Suprapubic skin (tissue), 4 donors: ENCODE measurements at regions not wholly inside any gene's neighbourhood (a gene's known extent, or its start where the extent isn't known, plus 50 kb on each side); places are given as distances from the start of the nearest gene placed in this dataset.

Source experiments
- POLR2A ChIP-seq, 2 donors: fragments of 450-650 bp; IDR thresholded peaks; one replicate each; pipeline ENCODE4 v1.6.1; 2017; ENCODE audit warnings: antibody characterized with exemption in 2 of 2, mild to moderate bottlenecking in 2 of 2, moderate library complexity in 2 of 2
- POLR2AphosphoS5 ChIP-seq, 3 donors: sonication (generic); formaldehyde crosslinking; IDR thresholded peaks; one replicate each; pipeline ENCODE4 v1.6.1; 2017; ENCODE audit warnings: antibody characterized with exemption in 3 of 3
- TF ChIP-seq, protein P1 (sequence below), 2 donors: fragments of 200-600 bp in 1 of 2; fragments of 450-650 bp in 1 of 2; sonication (generic) in 1 of 2; IDR thresholded peaks; one replicate each; pipeline ENCODE4 v1.5.1; 2016 to 2019; ENCODE audit warnings: antibody characterized with exemption in 2 of 2, mild to moderate bottlenecking in 1 of 2, moderate library complexity in 1 of 2

DNA sequence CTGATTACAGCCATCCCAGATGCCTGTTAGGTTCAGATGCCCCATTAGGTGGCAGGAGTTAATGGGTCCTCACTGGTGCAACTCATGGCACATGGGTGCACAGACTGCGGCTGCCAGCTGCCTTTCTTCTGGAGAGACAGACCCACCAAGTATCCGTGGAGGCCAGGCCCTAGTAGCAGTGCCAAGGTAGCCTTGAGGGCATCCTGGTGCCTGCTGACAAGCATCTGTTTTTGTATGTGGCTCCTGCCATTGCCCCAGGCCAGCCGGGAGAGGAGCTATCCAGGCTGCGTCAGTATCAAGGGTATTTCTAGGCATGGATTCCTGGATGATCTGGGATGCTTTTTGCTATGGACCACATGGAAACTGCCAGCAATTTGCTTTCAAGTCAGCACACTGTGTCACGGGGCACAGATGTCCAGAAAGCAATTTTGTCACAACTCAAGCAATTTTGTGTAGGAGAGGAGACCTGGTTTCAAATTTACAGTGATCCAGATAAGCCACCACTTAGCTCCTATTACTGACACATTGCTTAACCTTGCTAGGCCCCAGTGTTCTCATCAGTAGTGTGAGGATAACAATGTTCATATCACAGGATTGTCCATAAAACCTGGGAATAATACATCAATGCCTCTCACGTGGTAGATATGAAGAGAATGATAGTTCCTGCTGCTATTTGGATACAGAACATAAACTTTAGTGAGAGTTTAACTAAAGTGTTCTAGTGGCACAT lies 815.1 kb upstream of the RAB6C start:
- TF ChIP-seq, protein P1, sequence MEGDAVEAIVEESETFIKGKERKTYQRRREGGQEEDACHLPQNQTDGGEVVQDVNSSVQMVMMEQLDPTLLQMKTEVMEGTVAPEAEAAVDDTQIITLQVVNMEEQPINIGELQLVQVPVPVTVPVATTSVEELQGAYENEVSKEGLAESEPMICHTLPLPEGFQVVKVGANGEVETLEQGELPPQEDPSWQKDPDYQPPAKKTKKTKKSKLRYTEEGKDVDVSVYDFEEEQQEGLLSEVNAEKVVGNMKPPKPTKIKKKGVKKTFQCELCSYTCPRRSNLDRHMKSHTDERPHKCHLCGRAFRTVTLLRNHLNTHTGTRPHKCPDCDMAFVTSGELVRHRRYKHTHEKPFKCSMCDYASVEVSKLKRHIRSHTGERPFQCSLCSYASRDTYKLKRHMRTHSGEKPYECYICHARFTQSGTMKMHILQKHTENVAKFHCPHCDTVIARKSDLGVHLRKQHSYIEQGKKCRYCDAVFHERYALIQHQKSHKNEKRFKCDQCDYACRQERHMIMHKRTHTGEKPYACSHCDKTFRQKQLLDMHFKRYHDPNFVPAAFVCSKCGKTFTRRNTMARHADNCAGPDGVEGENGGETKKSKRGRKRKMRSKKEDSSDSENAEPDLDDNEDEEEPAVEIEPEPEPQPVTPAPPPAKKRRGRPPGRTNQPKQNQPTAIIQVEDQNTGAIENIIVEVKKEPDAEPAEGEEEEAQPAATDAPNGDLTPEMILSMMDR (IDR thresholded peaks at IDR 0.05), result no peak
- TF ChIP-seq POLR2AphosphoS5 (IDR thresholded peaks at IDR 0.05), result no peak
- no peak for TF ChIP-seq POLR2A (IDR thresholded peaks at IDR 0.05)
